ENCODE measurements at regions not wholly inside any gene's neighbourhood (a gene's known extent, or its start where the extent isn't known, plus 50 kb on each side); places are given as distances from the start of the nearest gene placed in this dataset.

GRCh38 chr18:2466978-2467377, 104.3 kb downstream of the METTL4 start:
- Histone ChIP-seq H3K36me3 (ENCODE audit: control insufficient read depth, low read depth, low read length) (no peaks in the 10 kb centered on the region), H3K27ac (ENCODE audit: low read length) (no peak overlapping the region), H3K9ac (ENCODE audit: low read length) (no peak overlapping the region), H3K4me3 (ENCODE audit: low read length) (no peak overlapping the region), H3K4me1 (ENCODE audit: control insufficient read depth, low read depth, low read length) (no peaks in the 10 kb centered on the region), H3K9me3 (ENCODE audit: control insufficient read depth, low read depth, low read length) (no peaks in the 10 kb centered on the region), H3K27me3 (ENCODE audit: control insufficient read depth, insufficient read depth, low read length) (no peaks in the 10 kb centered on the region)

GRCh38 chr18:2468051-2468450, 103.3 kb downstream of the METTL4 start:
- H3K27ac ChIP-seq (ENCODE audit: low read length), result no peak overlapping the region
- no peak overlapping the region for H3K9ac ChIP-seq (ENCODE audit: low read length)
- no peaks in the 10 kb centered on the region for H3K36me3 ChIP-seq (ENCODE audit: control insufficient read depth, low read depth, low read length)
- H3K4me3 ChIP-seq (ENCODE audit: low read length), result no peak overlapping the region
- no peaks in the 10 kb centered on the region for H3K9me3 ChIP-seq (ENCODE audit: control insufficient read depth, low read depth, low read length)
- no peaks in the 10 kb centered on the region for H3K4me1 ChIP-seq (ENCODE audit: control insufficient read depth, low read depth, low read length)
- no peaks in the 10 kb centered on the region for H3K27me3 ChIP-seq (ENCODE audit: control insufficient read depth, insufficient read depth, low read length)

GRCh38 chr18:2471523-2471922, 99.8 kb downstream of the METTL4 start:
- no peak overlapping the region for H3K27ac ChIP-seq (ENCODE audit: low read length)
- H3K9me3 ChIP-seq (ENCODE audit: control insufficient read depth, low read depth, low read length), result no peaks in the 10 kb centered on the region
- no peak overlapping the region for H3K4me3 ChIP-seq (ENCODE audit: low read length)
- H3K36me3 ChIP-seq (ENCODE audit: control insufficient read depth, low read depth, low read length), result no peaks in the 10 kb centered on the region
- no peaks in the 10 kb centered on the region for H3K4me1 ChIP-seq (ENCODE audit: control insufficient read depth, low read depth, low read length)
- H3K9ac ChIP-seq (ENCODE audit: low read length), result no peak overlapping the region
- no peaks in the 10 kb centered on the region for H3K27me3 ChIP-seq (ENCODE audit: control insufficient read depth, insufficient read depth, low read length)

GRCh38 chr18:2478662-2479061, 92.6 kb downstream of the METTL4 start:
- no peaks in the 10 kb centered on the region for H3K9me3 ChIP-seq (ENCODE audit: control insufficient read depth, low read depth, low read length)
- H3K27me3 ChIP-seq (ENCODE audit: control insufficient read depth, insufficient read depth, low read length), result no peaks in the 10 kb centered on the region
- no peak overlapping the region for H3K9ac ChIP-seq (ENCODE audit: low read length)
- H3K4me1 ChIP-seq (ENCODE audit: control insufficient read depth, low read depth, low read length), result no peaks in the 10 kb centered on the region
- H3K27ac ChIP-seq (ENCODE audit: low read length), result no peak overlapping the region
- no peak overlapping the region for H3K4me3 ChIP-seq (ENCODE audit: low read length)
- no peaks in the 10 kb centered on the region for H3K36me3 ChIP-seq (ENCODE audit: control insufficient read depth, low read depth, low read length)

GRCh38 chr18:2480536-2480935, 90.8 kb downstream of the METTL4 start:
- no peaks in the 10 kb centered on the region for H3K36me3 ChIP-seq (ENCODE audit: control insufficient read depth, low read depth, low read length)
- no peak overlapping the region for H3K4me3 ChIP-seq (ENCODE audit: low read length)
- no peaks in the 10 kb centered on the region for H3K27me3 ChIP-seq (ENCODE audit: control insufficient read depth, insufficient read depth, low read length)
- no peak overlapping the region for H3K9ac ChIP-seq (ENCODE audit: low read length)
- H3K9me3 ChIP-seq (ENCODE audit: control insufficient read depth, low read depth, low read length), result no peaks in the 10 kb centered on the region
- H3K27ac ChIP-seq (ENCODE audit: low read length), result no peak overlapping the region
- no peaks in the 10 kb centered on the region for H3K4me1 ChIP-seq (ENCODE audit: control insufficient read depth, low read depth, low read length)

GRCh38 chr18:2482706-2483475, 88.4 kb downstream of the METTL4 start:
- no peaks in the 10 kb centered on the region for H3K27me3 ChIP-seq (ENCODE audit: control insufficient read depth, insufficient read depth, low read length)
- H3K4me3 ChIP-seq (ENCODE audit: low read length), result no peak overlapping the region
- no peaks in the 10 kb centered on the region for H3K9me3 ChIP-seq (ENCODE audit: control insufficient read depth, low read depth, low read length)
- no peaks in the 10 kb centered on the region for H3K36me3 ChIP-seq (ENCODE audit: control insufficient read depth, low read depth, low read length)
- H3K27ac ChIP-seq (ENCODE audit: low read length), result no peak overlapping the region
- no peak overlapping the region for H3K9ac ChIP-seq (ENCODE audit: low read length)
- H3K4me1 ChIP-seq (ENCODE audit: control insufficient read depth, low read depth, low read length), result no peaks in the 10 kb centered on the region

GRCh38 chr18:2485983-2486382, 85.3 kb downstream of the METTL4 start:
- Histone ChIP-seq H3K9ac (ENCODE audit: low read length) (no peak overlapping the region), H3K27ac (ENCODE audit: low read length) (no peak overlapping the region), H3K4me1 (ENCODE audit: control insufficient read depth, low read depth, low read length) (no peaks in the 10 kb centered on the region), H3K4me3 (ENCODE audit: low read length) (no peak overlapping the region), H3K9me3 (ENCODE audit: control insufficient read depth, low read depth, low read length) (no peaks in the 10 kb centered on the region), H3K36me3 (ENCODE audit: control insufficient read depth, low read depth, low read length) (no peaks in the 10 kb centered on the region), H3K27me3 (ENCODE audit: control insufficient read depth, insufficient read depth, low read length) (no peaks in the 10 kb centered on the region)

GRCh38 chr18:2486426-2486825, 84.9 kb downstream of the METTL4 start:
- H3K4me3 ChIP-seq (ENCODE audit: low read length), result no peak overlapping the region
- H3K27me3 ChIP-seq (ENCODE audit: control insufficient read depth, insufficient read depth, low read length), result no peaks in the 10 kb centered on the region
- no peaks in the 10 kb centered on the region for H3K4me1 ChIP-seq (ENCODE audit: control insufficient read depth, low read depth, low read length)
- no peak overlapping the region for H3K9ac ChIP-seq (ENCODE audit: low read length)
- no peaks in the 10 kb centered on the region for H3K36me3 ChIP-seq (ENCODE audit: control insufficient read depth, low read depth, low read length)
- H3K9me3 ChIP-seq (ENCODE audit: control insufficient read depth, low read depth, low read length), result no peaks in the 10 kb centered on the region
- H3K27ac ChIP-seq (ENCODE audit: low read length), result no peak overlapping the region
